OCI-LY3 (cell line): ENCODE measurements at regions not wholly inside any gene's neighbourhood (a gene's known extent, or its start where the extent isn't known, plus 50 kb on each side); places are given as distances from the start of the nearest gene placed in this dataset.

Experiments used
- H2AFZ ChIP-seq: fragments of 200-600, 300-600 bp; shearing (Covaris generic); 2 replicates; pipeline ENCODE4 v1.6.0; 2014; ENCODE audit warnings: antibody characterized with exemption, low read depth, low read length
- H3K27ac ChIP-seq: fragments of 200-600, 300-600 bp; sonication (generic); 2 replicates; pipeline ENCODE4 v1.5.1; 2014; ENCODE audit warnings: mild to moderate bottlenecking, low read length, moderate library complexity, mixed read lengths
- H3K27me3 ChIP-seq: fragments of 200-600, 300-600 bp; sonication (generic); 2 replicates; pipeline ENCODE4 v1.6.1; 2014; ENCODE audit warnings: low read depth, low read length, mixed read lengths
- H3K36me3 ChIP-seq: fragments of 200-600, 300-600 bp; sonication (generic); replicated peaks from 2 replicates; pipeline ENCODE3; 2014; ENCODE audit warnings: low read depth, low read length, mixed read lengths
- H3K4me1 ChIP-seq: fragments of 300-600, 200-600 bp; sonication (generic); 2 replicates; pipeline ENCODE4 v1.6.1; 2014; ENCODE audit warnings: low read length, mixed read lengths
- H3K4me2 ChIP-seq: fragments of 200-600, 300-600 bp; sonication (generic); 2 replicates; pipeline ENCODE4 v1.6.1; 2014; ENCODE audit warnings: low read length, mixed read lengths
- H3K4me3 ChIP-seq: fragments of 300-600, 200-600 bp; sonication (generic); 2 replicates; pipeline ENCODE4 v1.5.1; 2014; ENCODE audit warnings: antibody characterized with exemption, mild to moderate bottlenecking, low read length, moderate library complexity
- H3K79me2 ChIP-seq: fragments of 300-600, 200-600 bp; shearing (Covaris generic); 2 replicates; pipeline ENCODE4 v1.6.1; 2014; ENCODE audit warnings: mild to moderate bottlenecking, low read length, mixed read lengths
- H3K9ac ChIP-seq: fragments of 300-600, 200-600 bp; shearing (Covaris generic); 2 replicates; pipeline ENCODE4 v1.6.0; 2014; ENCODE audit warnings: mild to moderate bottlenecking, low read length, moderate library complexity
- H3K9me3 ChIP-seq: fragments of 200-600, 300-600 bp; shearing (Covaris generic); 2 replicates; pipeline ENCODE4 v1.6.1; 2014; ENCODE audit warnings: low read length, mixed read lengths; ENCODE audit not compliant: insufficient read depth
- H4K20me1 ChIP-seq: fragments of 200-600, 300-600 bp; sonication (generic); 2 replicates; pipeline ENCODE4 v1.6.1; 2016; ENCODE audit warnings: low read length, mixed read lengths; ENCODE audit not compliant: insufficient read depth
- CTCF ChIP-seq: fragments of 200-600, 300-600 bp; sonication (generic); IDR thresholded peaks from 2 replicates; pipeline ENCODE4 v1.5.1; 2014; ENCODE audit warnings: antibody characterized with exemption, low read length, low read depth
- EZH2phosphoT487 ChIP-seq: fragments of 200-600 bp; shearing (Covaris generic); IDR thresholded peaks from 2 replicates; pipeline ENCODE4 v1.6.1; 2018; ENCODE audit warnings: antibody characterized with exemption, mixed run types, low read depth

GRCh38 chr20:61193164-61193563, 58.9 kb upstream of the CDH4 start:
- H2AFZ ChIP-seq = no peak overlapping the region
- no peaks in the 10 kb centered on the region for H3K9me3 ChIP-seq
- H3K36me3 ChIP-seq = no peaks in the 10 kb centered on the region
- no peaks in the 10 kb centered on the region for H3K27me3 ChIP-seq
- no peak overlapping the region for H3K4me2 ChIP-seq
- H3K79me2 ChIP-seq = no peaks in the 10 kb centered on the region
- no peak overlapping the region for H3K9ac ChIP-seq
- TF ChIP-seq EZH2phosphoT487 (no peak), CTCF (no peak)
- H3K27ac ChIP-seq = no peak overlapping the region
- H3K4me1 ChIP-seq = no peaks in the 10 kb centered on the region
- H4K20me1 ChIP-seq = no peaks in the 10 kb centered on the region
- H3K4me3 ChIP-seq = no peak overlapping the region
